Endothelial cell of umbilical vein (primary cell): ENCODE measurements at regions not wholly inside any gene's neighbourhood (a gene's known extent, or its start where the extent isn't known, plus 50 kb on each side); places are given as distances from the start of the nearest gene placed in this dataset.

Source experiments
- BruUV-seq: library from RNA; stranded (reverse); fragments of 400-500 nt; replicated peaks from 2 replicates; lab custom pipeline; 2021; lab: Mats Ljungman, UMichigan
- CTCF ChIA-PET: fragments of 300-600, 350-600 bp; sonication (Branson Sonifier 250); formaldehyde crosslinking; loops from one replicate; lab custom pipeline; 2021; ENCODE audit warnings: antibody characterized with exemption, inconsistent platforms; lab: Charles Lee
- POLR2A ChIA-PET: fragments of 300-600, 350-600 bp; sonication (Branson Sonifier 250); formaldehyde crosslinking; loops from one replicate; lab custom pipeline; 2021; ENCODE audit warnings: antibody characterized with exemption, inconsistent platforms; lab: Charles Lee
- DNase-seq: peaks from one replicate; pipeline ENCODE4 v3.0.0-alpha.2; 2011; ENCODE audit warnings: low read depth, low spot score
- FAIRE-seq: peaks from 2 replicates; lab custom pipeline; 2011; peaks lifted over from hg19 to GRCh38; lab: Jason Lieb, UNC
- H2AFZ ChIP-seq: 2 replicates; pipeline ENCODE4 v1.6.0; 2012; ENCODE audit warnings: low read depth, low read length, control low read depth, inconsistent platforms
- H3K27ac ChIP-seq: 2 replicates; pipeline ENCODE4 v1.5.1; 2011; ENCODE audit warnings: low read depth, mild to moderate bottlenecking, control low read depth, low read length, moderate library complexity; ENCODE audit not compliant: insufficient read depth
- H3K27me3 ChIP-seq, 2 experiments: 2 replicates each; pipeline versions ENCODE4 v1.6.0 to v1.6.1; 2011; ENCODE audit warnings: low read length in 2 of 2, mixed read lengths in 1 of 2; ENCODE audit not compliant: control insufficient read depth in 2 of 2, insufficient read depth in 2 of 2
- H3K36me3 ChIP-seq, 2 experiments: 2 replicates in 1 of 2; 3 replicates in 1 of 2; pipeline ENCODE4 v1.5.1; 2011; ENCODE audit warnings: low read length in 2 of 2, mild to moderate bottlenecking in 1 of 2, moderate library complexity in 1 of 2; ENCODE audit not compliant: control insufficient read depth in 2 of 2, insufficient read depth in 2 of 2; ENCODE audit errors: extremely low read depth in 1 of 2
- H3K4me1 ChIP-seq: 3 replicates; pipeline ENCODE4 v1.5.1; 2011; ENCODE audit warnings: mild to moderate bottlenecking, low read length; ENCODE audit not compliant: control insufficient read depth, insufficient read depth; ENCODE audit errors: extremely low read depth
- H3K4me2 ChIP-seq: 2 replicates; pipeline ENCODE4 v1.6.1; 2011; ENCODE audit warnings: low read length, control low read depth, mixed read lengths; ENCODE audit not compliant: insufficient read depth
- H3K4me3 ChIP-seq, 3 experiments: fragments of 200-600 bp in 1 of 3; sonication (generic), shearing (Covaris generic) in 1 of 3; replicated peaks in 1 of 3; 2 replicates each; pipeline ENCODE4 v1.5.1; 2011 to 2016; ENCODE audit warnings: control low read depth in 3 of 3, low read length in 3 of 3, mild to moderate bottlenecking in 2 of 3, inconsistent platforms in 1 of 3, low read depth in 1 of 3, moderate library complexity in 1 of 3; ENCODE audit not compliant: insufficient read depth in 1 of 3
- H3K79me2 ChIP-seq: 2 replicates; pipeline ENCODE4 v1.6.0; 2012; ENCODE audit warnings: low read length, inconsistent platforms; ENCODE audit not compliant: control insufficient read depth, insufficient read depth
- H3K9ac ChIP-seq: replicated peaks from 2 replicates; pipeline ENCODE3; 2011; ENCODE audit warnings: low read length, control low read depth; ENCODE audit not compliant: insufficient read depth; ENCODE audit errors: extremely low read depth
- H3K9me1 ChIP-seq: replicated peaks from 3 replicates; pipeline ENCODE4 v1.6.0; 2011; ENCODE audit warnings: mild to moderate bottlenecking, low read length; ENCODE audit not compliant: control insufficient read depth, insufficient read depth; ENCODE audit errors: extremely low read depth
- H3K9me3 ChIP-seq: replicated peaks from 2 replicates; pipeline ENCODE4 v1.5.1; 2012; ENCODE audit warnings: low read length, inconsistent platforms; ENCODE audit not compliant: control insufficient read depth, insufficient read depth
- H4K20me1 ChIP-seq: replicated peaks from 2 replicates; pipeline ENCODE3; 2011; ENCODE audit warnings: mild to moderate bottlenecking, low read length; ENCODE audit not compliant: control insufficient read depth, insufficient read depth; ENCODE audit errors: extremely low read depth
- EZH2 ChIP-seq: IDR thresholded peaks from 2 replicates; pipeline ENCODE4 v1.6.1; 2012; ENCODE audit warnings: borderline replicate concordance, low read depth, mild to moderate bottlenecking, moderate library complexity, low read length, inconsistent platforms; ENCODE audit not compliant: severe bottlenecking
- FOS ChIP-seq: IDR thresholded peaks from 2 replicates; pipeline ENCODE4 v1.6.1; 2011; ENCODE audit warnings: mild to moderate bottlenecking, low read length, moderate library complexity, borderline replicate concordance; ENCODE audit not compliant: insufficient read depth
- GATA2 ChIP-seq: IDR thresholded peaks from 2 replicates; pipeline ENCODE4 v1.7.0; 2011; ENCODE audit warnings: low read depth, mild to moderate bottlenecking, moderate library complexity, mixed read lengths, low read length; ENCODE audit not compliant: insufficient read length, insufficient read depth
- MYC ChIP-seq: IDR thresholded peaks from one replicate; pipeline ENCODE4 v1.6.1; 2011; ENCODE audit warnings: mild to moderate bottlenecking, low read depth, low read length
- POLR2A ChIP-seq: IDR thresholded peaks from 2 replicates; pipeline ENCODE4 v1.6.1; 2012; ENCODE audit warnings: low read depth, mild to moderate bottlenecking, control low read depth, low read length
- dilution Hi-C: fragments of 300-500 bp; cut with MboI; formaldehyde crosslinking; loops from one replicate; pipeline ENCODE4 v1.15.0; 2019; ENCODE audit warnings: low sequenced_read_pairs; ENCODE audit not compliant: extremely low pct_ligation_motif_present
- intact Hi-C: fragments of 100-400 bp; cut with micrococcal nuclease; formaldehyde crosslinking; loops from one replicate; pipeline ENCODE4 v1.10.0; 2022
- TF ChIP-seq, protein P1 (sequence below): IDR thresholded peaks from 2 replicates; pipeline ENCODE4 v1.6.1; 2011; ENCODE audit not compliant: insufficient read depth, insufficient read length

DNA sequence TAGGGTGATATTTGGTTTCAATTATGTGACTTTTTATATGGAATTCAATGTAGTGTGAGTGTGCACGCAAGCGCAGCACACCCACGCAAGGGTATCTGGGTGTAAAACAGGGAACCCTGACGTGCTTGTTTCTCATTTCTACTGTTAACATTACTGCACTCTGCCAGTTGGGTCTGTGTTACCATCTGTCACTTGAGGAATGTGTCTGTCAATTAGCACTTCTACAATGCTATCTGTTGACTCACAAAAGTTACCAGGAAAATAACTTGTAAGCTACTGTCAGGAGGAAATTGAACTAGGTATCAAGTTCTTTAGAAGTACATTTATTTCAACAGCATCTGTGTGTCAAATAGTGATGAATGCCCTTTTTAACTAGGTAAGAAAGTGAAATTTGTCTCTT, 695.5 kb upstream of the LRFN5 start:
- BruUV-seq: no TSS peak
- no peak for TF ChIP-seq FOS
- TF ChIP-seq, protein P1, sequence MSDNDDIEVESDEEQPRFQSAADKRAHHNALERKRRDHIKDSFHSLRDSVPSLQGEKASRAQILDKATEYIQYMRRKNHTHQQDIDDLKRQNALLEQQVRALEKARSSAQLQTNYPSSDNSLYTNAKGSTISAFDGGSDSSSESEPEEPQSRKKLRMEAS: no peak
- intact Hi-C loops (no loop called here), dilution Hi-C loops (no loop called here)
- Histone ChIP-seq H3K4me1 (no peaks in the 10 kb centered on the region), H3K27me3 (no peaks in the 10 kb centered on the region), H3K9me3 (peaks cover 2% of the 10 kb centered on the region), H2AFZ (no peak overlapping the region), H4K20me1 (no peaks in the 10 kb centered on the region), H3K4me3 (no peak overlapping the region), H3K4me2 (no peak overlapping the region), H3K9me1 (no peaks in the 10 kb centered on the region), H3K79me2 (no peaks in the 10 kb centered on the region), H3K36me3 (no peaks in the 10 kb centered on the region), H3K9ac (no peak overlapping the region), H3K27ac (no peak overlapping the region)
- FAIRE-seq (no peak), DNase-seq (no peak)
- ChIA-PET CTCF (no interaction called here), POLR2A (no interaction called here)

DNA sequence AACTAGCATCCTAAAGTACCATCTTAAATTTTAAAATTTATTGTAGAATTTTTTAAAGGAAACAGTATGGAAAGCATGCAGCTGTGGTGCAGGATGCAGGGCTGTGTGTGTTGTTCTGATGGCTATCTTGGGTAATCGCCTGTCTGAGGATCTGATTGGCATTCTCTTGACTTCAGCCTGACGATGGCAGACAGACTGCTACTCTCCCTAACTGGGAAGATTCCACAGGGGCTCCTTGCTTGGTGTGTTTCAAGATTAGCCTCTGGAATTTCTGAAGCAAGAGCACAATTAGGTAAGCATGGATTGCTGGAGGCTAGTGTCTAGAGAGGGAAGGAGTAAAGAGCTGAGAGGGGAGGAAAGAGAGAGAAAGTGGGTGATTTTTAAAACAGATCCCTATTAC, 696.8 kb upstream of the LRFN5 start:
- H3K4me1 ChIP-seq: no peaks in the 10 kb centered on the region
- POLR2A ChIA-PET: no interaction called here
- BruUV-seq: no TSS peak

More for the DNA sequence above, 696.8 kb upstream of the LRFN5 start:
- Histone ChIP-seq H3K9ac (no peak overlapping the region), H3K9me1 (no peaks in the 10 kb centered on the region), H4K20me1 (no peaks in the 10 kb centered on the region), H3K27me3 (no peaks in the 10 kb centered on the region), H3K4me2 (no peak overlapping the region), H3K9me3 (peaks cover 2% of the 10 kb centered on the region), H3K4me3 (no peak overlapping the region), H3K27ac (no peak overlapping the region), H2AFZ (no peak overlapping the region), H3K79me2 (no peaks in the 10 kb centered on the region), H3K36me3 (no peaks in the 10 kb centered on the region)
- TF ChIP-seq GATA2 (no peak), MYC (no peak), EZH2 (no peak), FOS (no peak), POLR2A (no peak)
- DNase-seq (no peak), FAIRE-seq (no peak)
- intact Hi-C loops (no loop called here), dilution Hi-C loops (no loop called here)
- CTCF ChIA-PET: no interaction called here
